K562 (cell line): ENCODE measurements at regions not wholly inside any gene's neighbourhood (a gene's known extent, or its start where the extent isn't known, plus 50 kb on each side); places are given as distances from the start of the nearest gene placed in this dataset.

Experiments
- ATAC-seq: fragments of 200-7000 bp; cut with Tn5 transposase; 3 replicates; pipeline ENCODE4 v1.9.1; 2020; ENCODE audit warnings: moderate library complexity
- BruUV-seq: library from RNA; stranded (reverse); fragments of 400-500 nt; replicated peaks from 2 replicates; lab custom pipeline; 2021; lab: Mats Ljungman, UMichigan
- CTCF ChIA-PET: fragments of 300-600 bp; formaldehyde crosslinking; extraction: SDS; loops from one replicate; lab custom pipeline; 2021; ENCODE audit warnings: low intra/inter-chr PET ratio; lab: Yijun Ruan, JAX
- POLR2A ChIA-PET: fragments of 300-600, 350-650 bp; sonication (Branson Sonifier 250); formaldehyde crosslinking; extraction: SDS; loops from one replicate; lab custom pipeline; 2021; ENCODE audit warnings: antibody characterized with exemption, inconsistent platforms; lab: Yijun Ruan, JAX
- DNase-seq, 4 experiments: peaks; one replicate each; pipeline versions ENCODE4 v3.0.0 to v3.0.0-alpha.2; 2011 to 2018; ENCODE audit warnings: low spot score in 3 of 4, mixed read lengths in 3 of 4; ENCODE audit errors: extremely low read depth in 1 of 4
- FAIRE-seq: peaks from 2 replicates; lab custom pipeline; 2011; peaks lifted over from hg19 to GRCh38; lab: Jason Lieb, UNC
- H2AFZ ChIP-seq: 2 replicates; pipeline ENCODE4 v1.6.0; 2011; ENCODE audit warnings: low read depth, low read length, control low read depth, inconsistent platforms
- H3K27ac ChIP-seq: fragments of 200-600 bp; 3 replicates; pipeline ENCODE4 v1.8.0; 2011; ENCODE audit warnings: low read depth, mild to moderate bottlenecking, control low read depth, inconsistent platforms, low read length, moderate library complexity, mixed read lengths; ENCODE audit errors: extremely low read depth
- H3K27me3 ChIP-seq, 2 experiments: fragments of 300-600 bp in 1 of 2; 2 replicates in 1 of 2; 3 replicates in 1 of 2; pipeline versions ENCODE4 v1.6.0 to v1.8.0; 2011; ENCODE audit warnings: inconsistent platforms in 2 of 2, low read length in 2 of 2, mild to moderate bottlenecking in 1 of 2, mixed read lengths in 1 of 2, moderate library complexity in 1 of 2; ENCODE audit not compliant: control insufficient read depth in 2 of 2, insufficient read depth in 2 of 2
- H3K36me3 ChIP-seq: fragments of 300-600 bp; 3 replicates; pipeline ENCODE4 v1.8.0; 2011; ENCODE audit warnings: mild to moderate bottlenecking, low read length, inconsistent platforms; ENCODE audit not compliant: control insufficient read depth, insufficient read depth
- H3K4me1 ChIP-seq, 2 experiments: fragments of 200-600 bp in 1 of 2; replicated peaks in 1 of 2; 2 replicates in 1 of 2; 3 replicates in 1 of 2; pipeline versions ENCODE4 v1.5.1 to v1.8.0; 2011; ENCODE audit warnings: inconsistent platforms in 2 of 2, low read length in 2 of 2, mild to moderate bottlenecking in 1 of 2, mixed read lengths in 1 of 2, moderate library complexity in 1 of 2; ENCODE audit not compliant: control insufficient read depth in 2 of 2, insufficient read depth in 2 of 2
- H3K4me2 ChIP-seq: 2 replicates; pipeline ENCODE4 v1.6.1; 2011; ENCODE audit warnings: low read length, control low read depth, inconsistent platforms, mixed read lengths; ENCODE audit not compliant: insufficient read depth
- H3K4me3 ChIP-seq: fragments of 200-600 bp; sonication (generic), shearing (Covaris generic); 2 replicates; pipeline ENCODE4 v1.5.1; 2016; ENCODE audit warnings: control low read depth, inconsistent platforms
- H3K79me2 ChIP-seq: fragments of 200-600 bp; 3 replicates; pipeline ENCODE4 v1.8.0; 2011; ENCODE audit warnings: low read length, inconsistent platforms; ENCODE audit not compliant: control insufficient read depth, insufficient read depth
- H3K9ac ChIP-seq, 2 experiments: 2 replicates each; pipeline versions ENCODE4 v1.6.0 to v1.6.1; 2011; ENCODE audit warnings: low read depth in 2 of 2, low read length in 2 of 2, control low read depth in 1 of 2, inconsistent platforms in 1 of 2, mild to moderate bottlenecking in 1 of 2, mixed read lengths in 1 of 2; ENCODE audit not compliant: insufficient read depth in 1 of 2
- H3K9me1 ChIP-seq: one replicate; pipeline ENCODE4 v1.6.0; 2011; ENCODE audit warnings: inconsistent platforms, mild to moderate bottlenecking, low read length, moderate library complexity; ENCODE audit not compliant: control insufficient read depth, insufficient read depth
- H3K9me3 ChIP-seq: replicated peaks from 2 replicates; pipeline ENCODE4 v1.5.1; 2011; ENCODE audit warnings: low read depth, low read length, inconsistent platforms; ENCODE audit not compliant: control insufficient read depth, insufficient read depth
- H4K20me1 ChIP-seq: replicated peaks from 2 replicates; pipeline ENCODE4 v1.6.1; 2011; ENCODE audit warnings: low read length, inconsistent platforms, mixed read lengths; ENCODE audit not compliant: control insufficient read depth, insufficient read depth
- KLF13 ChIP-seq: fragments of 450-650 bp; IDR thresholded peaks from 2 replicates; pipeline ENCODE4 v1.6.1; 2016; ENCODE audit warnings: missing genetic modification characterization, low read depth, mild to moderate bottlenecking, missing compliant biosample characterization, moderate library complexity, borderline replicate concordance
- SMC3 ChIP-seq: conservative IDR thresholded peaks from 2 replicates; pipeline ENCODE4 v1.6.1; 2011; ENCODE audit warnings: low read depth, low read length, improper control_type of control experiment; ENCODE audit not compliant: insufficient read depth
- TFAM ChIP-seq: fragments of 250-450 bp; sonication (Bioruptor Pico); conservative IDR thresholded peaks from 2 replicates; pipeline ENCODE4 v1.5.0; 2021; ENCODE audit warnings: mild to moderate bottlenecking, moderate library complexity
- THAP12 ChIP-seq: fragments of 250-450 bp; sonication (Bioruptor Pico); IDR thresholded peaks from 2 replicates; pipeline ENCODE4 v1.9.0; 2021; ENCODE audit warnings: mild to moderate bottlenecking, inconsistent platforms
- ZNF584 ChIP-seq: fragments of 200-800 bp; sonication (Bioruptor generic); IDR thresholded peaks from 2 replicates; pipeline ENCODE4 v1.6.1; 2016; ENCODE audit warnings: low read depth, mild to moderate bottlenecking, missing genetic modification characterization, missing compliant biosample characterization
- ZNF586 ChIP-seq: fragments of 450-650 bp; formaldehyde crosslinking; conservative IDR thresholded peaks from 2 replicates; pipeline ENCODE4 v1.4.0; 2020; ENCODE audit warnings: mild to moderate bottlenecking, moderate library complexity
- WGBS: fragments of 100-300 bp; shearing (Covaris generic); methylation state at CpG from one replicate; pipeline ENCODE4 v1.1.6; 2016; ENCODE audit warnings: low coverage, mixed read lengths; ENCODE audit not compliant: insufficient coverage; ENCODE audit errors: missing lambda C conversion rate; 5-methylcytosine and 5-hydroxymethylcytosine counted together
- in situ Hi-C: fragments of 300-500 bp; cut with MboI; formaldehyde crosslinking; loops from 4 replicates; pipeline ENCODE4 v1.15.0; 2018; ENCODE audit warnings: inconsistent platforms, mixed read lengths
- intact Hi-C: fragments of 100-400 bp; cut with micrococcal nuclease; formaldehyde crosslinking; loops from 2 replicates; pipeline ENCODE4 v1.14.2; 2022

- 0% methylated on average over 3 of the region's 3 CpGs for WGBS
- no peak overlapping the region for H3K4me2 ChIP-seq
- H4K20me1 ChIP-seq: no peaks in the 10 kb centered on the region
- H3K27me3 ChIP-seq: no peaks in the 10 kb centered on the region
- in situ Hi-C loops (no loop called here), intact Hi-C loops (no loop called here)
- H2AFZ ChIP-seq: no peak overlapping the region
- H3K9me3 ChIP-seq: peaks cover 2% of the 10 kb centered on the region
- no peak for DNase-seq
- H3K4me3 ChIP-seq: no peak overlapping the region
- TF ChIP-seq TFAM (CRISPR knock-in tag): no peak
- no peak for TF ChIP-seq THAP12 (CRISPR knock-in tag)
- TF ChIP-seq SMC3: no peak
- no peak for TF ChIP-seq KLF13 (tag)
- no peak for TF ChIP-seq ZNF586 (CRISPR knock-in tag)
- no peak for TF ChIP-seq ZNF584 (CRISPR knock-in tag)
- ATAC-seq: no peak
- H3K36me3 ChIP-seq: no peaks in the 10 kb centered on the region
- no peaks in the 10 kb centered on the region for H3K79me2 ChIP-seq
- FAIRE-seq: no peak
- POLR2A ChIA-PET: no interaction called here
- no peak overlapping the region for H3K9ac ChIP-seq
- no peaks in the 10 kb centered on the region for H3K4me1 ChIP-seq
- H3K9me1 ChIP-seq: no peaks in the 10 kb centered on the region
- no TSS peak for BruUV-seq
- no peak overlapping the region for H3K27ac ChIP-seq
- CTCF ChIA-PET: no interaction called here
Observed at GRCh38 chr6:91716361-91716760, 1129.5 kb upstream of the MAP3K7 start.
